ENCODE measurements at regions not wholly inside any gene's neighbourhood (a gene's known extent, or its start where the extent isn't known, plus 50 kb on each side); places are given as distances from the start of the nearest gene placed in this dataset.

DNA sequence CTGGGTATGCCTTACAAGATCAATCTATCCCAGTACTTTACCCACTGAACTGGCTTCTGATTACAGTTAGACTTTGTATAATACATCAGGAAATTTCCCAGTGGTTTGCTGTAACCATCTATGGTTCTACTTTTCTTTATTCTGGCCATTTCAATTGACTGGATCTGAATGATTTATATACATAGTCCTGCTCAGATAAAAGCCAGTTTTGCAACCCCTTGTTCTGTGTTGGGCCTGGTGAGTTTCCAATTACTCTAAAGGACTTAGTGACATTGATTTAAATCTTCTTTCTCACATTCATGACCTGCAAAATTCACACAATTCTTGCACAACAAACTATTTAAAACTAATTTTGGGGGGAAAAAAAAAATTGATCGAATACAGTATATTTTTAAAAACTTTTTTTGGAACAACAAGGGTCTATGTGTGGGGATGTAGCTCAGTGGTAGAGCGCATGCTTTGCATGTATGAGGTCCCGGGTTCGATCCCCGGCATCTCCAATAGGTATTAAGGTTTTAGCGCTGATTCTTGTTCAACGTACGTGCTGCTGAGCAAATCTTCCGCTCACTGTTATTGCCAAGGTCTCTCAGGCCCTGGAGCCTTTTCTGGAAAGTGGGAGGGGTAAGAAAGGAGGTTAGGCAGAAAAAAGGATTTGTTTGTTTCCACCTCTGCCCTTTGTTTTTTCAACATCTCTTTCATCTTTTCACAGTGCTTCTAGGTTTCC, 117.5 kb downstream of the GPX5 start:
- ChIA-PET POLR2A (no interaction called here), CTCF (no interaction called here)
- Histone ChIP-seq H3K36me3 (replicated peaks in 1 of 2; ENCODE audit: control extremely low read depth in 1 of 2, control insufficient read depth in 1 of 2, extremely low read depth in 1 of 2, insufficient read depth in 2 of 2, low read length in 1 of 2) (no peaks in the 10 kb centered on the region), H2AFZ (ENCODE audit: insufficient read depth, low read depth, low read length, poor library complexity, severe bottlenecking) (no peak overlapping the region), H3K79me2 (ENCODE audit: control insufficient read depth, insufficient read depth, low read length) (no peaks in the 10 kb centered on the region), H4K20me1 (ENCODE audit: control insufficient read depth, insufficient read depth, low read length, poor library complexity, severe bottlenecking) (no peaks in the 10 kb centered on the region), H3K9ac (ENCODE audit: low read length) (no peak overlapping the region), H3K27me3 (replicated peaks in 1 of 4; ENCODE audit: control extremely low read depth in 1 of 4, control insufficient read depth in 3 of 4, insufficient read depth in 4 of 4, low read length in 3 of 4) (peaks cover 0 to 20% (median 11%) of the 10 kb centered on the region in 4 experiments), H3K9me3 (ENCODE audit: control extremely low read depth in 1 of 3, control insufficient read depth in 2 of 3, insufficient read depth in 1 of 3, low read length in 2 of 3) (peaks cover 0 to 7% (median 3%) of the 10 kb centered on the region in 3 donors), H3K4me1 (ENCODE audit: control insufficient read depth in 2 of 2, insufficient read depth in 2 of 2, low read length in 2 of 2) (peaks cover 2 to 3% of the 10 kb centered on the region in 2 donors), H3K4me3 (ENCODE audit: control extremely low read depth in 1 of 5, extremely low read depth in 1 of 5, insufficient read depth in 1 of 5, low read depth in 2 of 5, low read length in 4 of 5) (no peak overlapping the region), H3K27ac (ENCODE audit: low read length in 2 of 2) (no peak overlapping the region), H3K4me2 (replicated peaks; ENCODE audit: low read depth, low read length, poor library complexity, severe bottlenecking) (no peak overlapping the region)
- intact Hi-C loops (cut with micrococcal nuclease), result no loop called here
- Mint-ChIP-seq H3K9me3 (ENCODE audit: insufficient read depth) (peaks cover 4% of the 10 kb centered on the region), H3K4me1 (peaks cover 4% of the 10 kb centered on the region), H3K27me3 (peaks cover 40% of the 10 kb centered on the region), H3K4me3 (no peak overlapping the region), H3K27ac (no peak overlapping the region)
- TF ChIP-seq EZH2 (IDR thresholded peaks at IDR 0.05; ENCODE audit: borderline replicate concordance, insufficient read depth, low read depth, low read length, poor library complexity, severe bottlenecking), result no peak
- TF ChIP-seq CTCF (IDR thresholded peaks at IDR 0.05), result no peak
- WGBS (ENCODE audit: insufficient coverage), result 9% methylated on average over 6 of the region's 9 CpGs
- ATAC-seq (ENCODE audit: low read depth) (no peak), DNase-seq (no peak)

GRCh38 chr6:28646650-28647049, 121.0 kb downstream of the GPX5 start:
- Mint-ChIP-seq H3K27ac (no peak overlapping the region), H3K4me3 (no peak overlapping the region), H3K9me3 (ENCODE audit: insufficient read depth) (no peaks in the 10 kb centered on the region), H3K27me3 (peaks cover 56% of the 10 kb centered on the region), H3K4me1 (peaks cover 13% of the 10 kb centered on the region)
- Histone ChIP-seq H3K27me3 (replicated peaks in 1 of 4; ENCODE audit: control extremely low read depth in 1 of 4, control insufficient read depth in 3 of 4, insufficient read depth in 4 of 4, low read length in 3 of 4) (peaks cover 0 to 47% (median 22%) of the 10 kb centered on the region in 4 experiments), H3K9me3 (ENCODE audit: control extremely low read depth in 1 of 3, control insufficient read depth in 2 of 3, insufficient read depth in 1 of 3, low read length in 2 of 3) (peaks cover 0 to 3% (median 2%) of the 10 kb centered on the region in 3 donors), H3K36me3 (replicated peaks in 1 of 2; ENCODE audit: control extremely low read depth in 1 of 2, control insufficient read depth in 1 of 2, extremely low read depth in 1 of 2, insufficient read depth in 2 of 2, low read length in 1 of 2) (no peaks in the 10 kb centered on the region), H3K27ac (ENCODE audit: low read length in 2 of 2) (no peak overlapping the region), H2AFZ (ENCODE audit: insufficient read depth, low read depth, low read length, poor library complexity, severe bottlenecking) (no peak overlapping the region), H3K4me1 (ENCODE audit: control insufficient read depth in 2 of 2, insufficient read depth in 2 of 2, low read length in 2 of 2) (peaks cover 12 to 13% of the 10 kb centered on the region in 2 donors), H3K4me2 (replicated peaks; ENCODE audit: low read depth, low read length, poor library complexity, severe bottlenecking) (no peak overlapping the region), H3K4me3 (ENCODE audit: control extremely low read depth in 1 of 5, extremely low read depth in 1 of 5, insufficient read depth in 1 of 5, low read depth in 2 of 5, low read length in 4 of 5) (no peak overlapping the region), H4K20me1 (ENCODE audit: control insufficient read depth, insufficient read depth, low read length, poor library complexity, severe bottlenecking) (no peaks in the 10 kb centered on the region), H3K9ac (ENCODE audit: low read length) (no peak overlapping the region), H3K79me2 (ENCODE audit: control insufficient read depth, insufficient read depth, low read length) (no peaks in the 10 kb centered on the region)
- ChIA-PET POLR2A (no interaction called here), CTCF (no interaction called here)
- DNase-seq (no peak), ATAC-seq (ENCODE audit: low read depth) (no peak)
- TF ChIP-seq CTCF (IDR thresholded peaks at IDR 0.05) (no peak), EZH2 (IDR thresholded peaks at IDR 0.05; ENCODE audit: borderline replicate concordance, insufficient read depth, low read depth, low read length, poor library complexity, severe bottlenecking) (no peak)
- intact Hi-C loops (cut with micrococcal nuclease), result no loop called here
- WGBS (ENCODE audit: insufficient coverage), result no CpG with 5 or more reads among the region's 1 CpG

Measured in B cell (primary cell).